Neural progenitor cell (in vitro differentiated cells): ENCODE measurements at regions not wholly inside any gene's neighbourhood (a gene's known extent, or its start where the extent isn't known, plus 50 kb on each side); places are given as distances from the start of the nearest gene placed in this dataset.
"Not testable (repeated sequence)": the region's sequence is repeated elsewhere in the genome, so short reads cannot be mapped to it uniquely, and the experiment has no call there.

Source experiments
- DNase-seq: peaks from one replicate; pipeline ENCODE4 v3.0.0-alpha.2; 2016; ENCODE audit warnings: low spot score
- H2AFZ ChIP-seq: fragments of 200-600 bp; sonication (generic); replicated peaks from 2 replicates; pipeline ENCODE4 v1.6.1; 2016; ENCODE audit warnings: antibody characterized with exemption
- H3F3A ChIP-seq: fragments of 200-600 bp; sonication (generic); 2 replicates; pipeline ENCODE4 v1.6.1; 2016; ENCODE audit warnings: antibody characterized with exemption, low read depth
- H3K27ac ChIP-seq: fragments of 200-600 bp; sonication (generic); 2 replicates; pipeline ENCODE4 v1.5.1; 2016; ENCODE audit warnings: mild to moderate bottlenecking
- H3K27me3 ChIP-seq: fragments of 200-600 bp; sonication (generic); 2 replicates; pipeline ENCODE4 v1.6.1; 2016; ENCODE audit warnings: mild to moderate bottlenecking, moderate library complexity
- H3K36me3 ChIP-seq: fragments of 200-600 bp; sonication (generic); 2 replicates; pipeline ENCODE4 v1.5.1; 2016
- H3K4me1 ChIP-seq: fragments of 200-600 bp; sonication (generic); 2 replicates; pipeline ENCODE4 v1.6.1; 2016; ENCODE audit warnings: mixed run types
- H3K4me2 ChIP-seq: fragments of 200-600 bp; sonication (generic); 2 replicates; pipeline ENCODE4 v1.6.1; 2016
- H3K4me3 ChIP-seq: fragments of 200-600 bp; sonication (generic); 2 replicates; pipeline ENCODE4 v1.5.1; 2016
- H3K79me2 ChIP-seq: fragments of 200-600 bp; sonication (generic); 2 replicates; pipeline ENCODE4 v1.6.1; 2016; ENCODE audit warnings: low read depth
- H3K9ac ChIP-seq: fragments of 200-600 bp; sonication (generic); 2 replicates; pipeline ENCODE4 v1.6.1; 2016
- H3K9me3 ChIP-seq: fragments of 200-600 bp; sonication (generic); 2 replicates; pipeline ENCODE4 v1.5.1; 2016; ENCODE audit warnings: low read depth
- H4K20me1 ChIP-seq: fragments of 200-600 bp; sonication (generic); 2 replicates; pipeline ENCODE4 v1.6.1; 2016; ENCODE audit warnings: low read depth
- H3K27ac Mint-ChIP-seq: 3 replicates; pipeline ENCODE4 v1.8.0; 2021; ENCODE audit warnings: mixed read lengths
- H3K27me3 Mint-ChIP-seq: 2 replicates; pipeline ENCODE4 v1.8.0; 2022; ENCODE audit warnings: low read depth, mild to moderate bottlenecking, inconsistent platforms, moderate library complexity, mixed read lengths; ENCODE audit not compliant: insufficient read depth
- H3K36me3 Mint-ChIP-seq: 3 replicates; pipeline ENCODE4 v1.8.0; 2021; ENCODE audit warnings: mixed read lengths
- H3K4me1 Mint-ChIP-seq: 3 replicates; pipeline ENCODE4 v1.8.0; 2021; ENCODE audit warnings: mixed read lengths
- H3K4me3 Mint-ChIP-seq: 3 replicates; pipeline ENCODE4 v1.8.0; 2021; ENCODE audit warnings: mild to moderate bottlenecking, moderate library complexity, mixed read lengths
- H3K9me3 Mint-ChIP-seq: 3 replicates; pipeline ENCODE4 v1.8.0; 2020; ENCODE audit warnings: mixed read lengths
- CTCF ChIP-seq: fragments of 200-600 bp; sonication (generic); IDR thresholded peaks from 2 replicates; pipeline ENCODE4 v1.5.1; 2017; ENCODE audit warnings: antibody characterized with exemption, mild to moderate bottlenecking
- EZH2 ChIP-seq: fragments of 200-600 bp; sonication (generic); IDR thresholded peaks from 2 replicates; pipeline ENCODE4 v1.6.1; 2017; ENCODE audit warnings: antibody characterized with exemption, mild to moderate bottlenecking, moderate library complexity
- EZH2phosphoT487 ChIP-seq: fragments of 200-600 bp; sonication (generic); IDR thresholded peaks from 2 replicates; pipeline ENCODE4 v1.6.1; 2017; ENCODE audit warnings: antibody characterized with exemption

DNA sequence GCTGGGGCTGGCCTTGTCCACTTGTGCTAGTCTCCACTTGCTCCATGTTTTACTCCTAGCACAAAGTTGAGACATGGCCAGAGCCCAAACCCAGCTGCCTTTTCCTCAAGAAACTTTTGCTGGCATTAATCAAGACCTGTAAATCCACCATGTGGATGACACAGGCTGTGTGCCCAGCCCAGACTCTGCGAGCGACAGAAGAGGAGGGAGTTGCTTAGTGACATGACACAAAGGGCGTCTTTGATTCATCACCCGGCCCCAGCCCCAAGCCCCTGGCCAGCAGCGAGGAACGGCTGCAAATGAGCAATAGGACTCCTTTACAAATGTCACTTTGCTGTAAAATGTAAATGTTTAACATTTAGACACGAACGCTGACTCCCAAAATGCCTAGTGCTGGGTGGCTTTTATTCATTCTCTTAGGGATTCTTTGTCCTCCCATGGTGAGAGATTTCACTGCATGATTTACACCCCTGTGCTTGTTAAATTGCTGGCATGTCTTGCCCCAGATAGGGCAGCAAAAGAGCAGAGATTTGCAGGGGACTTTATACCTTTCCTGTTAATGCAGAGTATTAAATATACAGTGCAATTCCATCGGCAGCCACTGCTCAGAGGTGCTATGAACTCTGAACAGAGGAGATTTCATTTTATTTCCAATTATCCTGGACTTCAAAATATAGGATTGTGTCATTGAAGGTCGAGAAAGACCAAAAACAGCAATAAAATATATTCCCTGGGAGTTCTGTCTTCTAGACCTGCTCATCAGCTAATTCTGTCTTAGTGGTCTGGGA lies 263.6 kb upstream of the NCAM1 start:
- Mint-ChIP-seq H3K27ac (peak overlapping the region; percentile 74), H3K9me3 (peaks cover under 1% of the 10 kb centered on the region), H3K27me3 (no peaks in the 10 kb centered on the region), H3K4me1 (peaks cover 31% of the 10 kb centered on the region), H3K36me3 (no peaks in the 10 kb centered on the region), H3K4me3 (no peak overlapping the region)
- Histone ChIP-seq H3K9ac (no peak overlapping the region), H3K4me1 (peaks cover 23% of the 10 kb centered on the region), H3K4me3 (no peak overlapping the region), H3K79me2 (no peaks in the 10 kb centered on the region), H3K36me3 (no peaks in the 10 kb centered on the region), H2AFZ (no peak overlapping the region), H3F3A (no peaks in the 10 kb centered on the region), H3K4me2 (peak overlapping the region; percentile 51), H3K9me3 (no peaks in the 10 kb centered on the region), H4K20me1 (no peaks in the 10 kb centered on the region), H3K27me3 (no peaks in the 10 kb centered on the region), H3K27ac (no peak overlapping the region)
- DNase-seq = peak; percentile 74
- no peak for TF ChIP-seq EZH2phosphoT487
- peak; percentile 10 for TF ChIP-seq CTCF

- Mint-ChIP-seq H3K36me3 (no peaks in the 10 kb centered on the region), H3K27me3 (peaks cover 2% of the 10 kb centered on the region), H3K27ac (no peak overlapping the region), H3K9me3 (peaks cover 16% of the 10 kb centered on the region), H3K4me1 (peaks cover 15% of the 10 kb centered on the region), H3K4me3 (no peak overlapping the region)
- TF ChIP-seq CTCF (no peak), EZH2 (no peak), EZH2phosphoT487 (no peak)
- no peak overlapping the region for H3K4me2 ChIP-seq
- no peaks in the 10 kb centered on the region for H3K36me3 ChIP-seq
- no peak overlapping the region for H3K27ac ChIP-seq
- no peaks in the 10 kb centered on the region for H3K27me3 ChIP-seq
- no peak overlapping the region for H2AFZ ChIP-seq
- no peaks in the 10 kb centered on the region for H4K20me1 ChIP-seq
- H3K4me1 ChIP-seq = no peaks in the 10 kb centered on the region
- no peaks in the 10 kb centered on the region for H3F3A ChIP-seq
- H3K9ac ChIP-seq = no peak overlapping the region
- no peaks in the 10 kb centered on the region for H3K79me2 ChIP-seq
- no peaks in the 10 kb centered on the region for H3K9me3 ChIP-seq
- DNase-seq = no peak
- H3K4me3 ChIP-seq = no peak overlapping the region
These were observed 256.1 kb upstream of the NCAM1 start for GRCh38 chr11:112705148-112705547.

DNA sequence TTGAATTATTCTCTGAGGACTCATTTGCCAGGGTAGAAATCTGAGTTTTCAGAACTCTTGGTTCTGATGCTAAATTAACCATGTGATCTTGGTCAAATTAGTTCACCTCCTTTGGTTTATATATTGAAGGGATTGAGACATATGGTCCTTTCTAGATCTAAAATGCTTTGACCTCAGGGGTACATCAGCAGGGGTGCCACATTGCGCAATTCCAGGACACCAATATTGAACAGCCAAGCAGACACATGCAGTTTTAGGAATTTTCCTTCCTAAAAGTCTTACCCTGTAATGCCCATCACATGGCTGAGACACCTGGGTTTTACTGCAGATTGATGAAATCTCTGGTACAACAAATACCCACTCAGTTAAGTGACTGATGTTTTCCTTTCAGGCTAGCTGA lies 254.4 kb upstream of the NCAM1 start:
- no peak overlapping the region for H3K4me3 Mint-ChIP-seq
- Histone ChIP-seq H3K9me3 (no peaks in the 10 kb centered on the region), H3K9ac (no peak overlapping the region), H4K20me1 (no peaks in the 10 kb centered on the region), H3K79me2 (no peaks in the 10 kb centered on the region), H2AFZ (no peak overlapping the region), H3K27ac (no peak overlapping the region), H3K36me3 (no peaks in the 10 kb centered on the region), H3K4me3 (no peak overlapping the region), H3K4me1 (no peaks in the 10 kb centered on the region), H3F3A (no peaks in the 10 kb centered on the region), H3K4me2 (no peak overlapping the region), H3K27me3 (no peaks in the 10 kb centered on the region)
- peaks cover 2% of the 10 kb centered on the region for H3K27me3 Mint-ChIP-seq
- peaks cover 16% of the 10 kb centered on the region for H3K9me3 Mint-ChIP-seq
- H3K27ac Mint-ChIP-seq = no peak overlapping the region
- no peak for DNase-seq
- no peaks in the 10 kb centered on the region for H3K36me3 Mint-ChIP-seq
- no peak for TF ChIP-seq EZH2phosphoT487
- TF ChIP-seq EZH2 = no peak
- no peak for TF ChIP-seq CTCF
- H3K4me1 Mint-ChIP-seq = peaks cover 15% of the 10 kb centered on the region

DNA sequence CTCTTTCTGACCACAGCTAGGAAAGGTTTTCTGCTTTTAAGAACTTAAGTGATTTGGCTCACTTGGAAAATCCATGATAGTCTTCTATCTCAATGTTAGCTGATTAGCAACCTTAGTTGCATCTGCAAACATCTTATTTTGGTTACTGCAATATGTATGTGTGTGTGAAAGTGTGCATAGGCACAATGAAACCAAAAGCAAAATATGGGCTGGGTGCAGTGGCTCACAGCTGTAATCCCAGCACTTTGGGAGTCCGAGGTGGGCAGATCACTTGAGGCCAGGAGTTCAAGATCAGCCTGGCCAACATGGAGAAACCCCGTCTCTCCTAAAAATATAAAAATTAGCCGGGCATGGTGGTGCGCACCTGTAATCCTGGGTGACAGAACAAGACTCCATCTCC lies 246.9 kb upstream of the NCAM1 start:
- not testable (repeated sequence) for H3K4me1 ChIP-seq, H3K27ac Mint-ChIP-seq, H3K9me3 Mint-ChIP-seq, H3K4me3 Mint-ChIP-seq, H3K4me2 ChIP-seq, H2AFZ ChIP-seq, H3K36me3 ChIP-seq, H3K4me3 ChIP-seq, H3K79me2 ChIP-seq, H3F3A ChIP-seq, H3K9me3 ChIP-seq, H4K20me1 ChIP-seq, H3K27ac ChIP-seq, H3K27me3 ChIP-seq, DNase-seq, H3K36me3 Mint-ChIP-seq, H3K27me3 Mint-ChIP-seq, H3K9ac ChIP-seq, H3K4me1 Mint-ChIP-seq
